Heart right ventricle (tissue), 16 donors: ENCODE measurements at regions not wholly inside any gene's neighbourhood (a gene's known extent, or its start where the extent isn't known, plus 50 kb on each side); places are given as distances from the start of the nearest gene placed in this dataset.

Source experiments
- ATAC-seq, 8 donors: fragments of 200-7000 bp; cut with Tn5 transposase; one replicate each; pipeline ENCODE4 v1.9.1; 2020; ENCODE audit warnings: mild to moderate bottlenecking in 8 of 8, moderate library complexity in 8 of 8, moderate number of reproducible peaks in 1 of 8
- DNase-seq, 2 donors: peaks; one replicate each; pipeline ENCODE4 v3.0.0-alpha.2; 2020
- H3K27ac ChIP-seq, 10 donors: fragments of 200-600 bp; sonication (generic) in 2 of 10; one replicate each; pipeline versions ENCODE4 v1.5.0 to v1.8.0; 2020 to 2022; ENCODE audit warnings: mild to moderate bottlenecking in 3 of 10
- H3K27me3 ChIP-seq, 7 donors: fragments of 200-600 bp; one replicate each; pipeline ENCODE4 v1.8.0; 2021 to 2022; ENCODE audit warnings: mild to moderate bottlenecking in 2 of 7
- H3K36me3 ChIP-seq, 9 donors: fragments of 200-600 bp; sonication (generic) in 1 of 9; one replicate each; pipeline versions ENCODE4 v1.5.0 to v1.8.0; 2020 to 2022; ENCODE audit warnings: mild to moderate bottlenecking in 2 of 9
- H3K4me1 ChIP-seq, 9 donors: fragments of 200-600 bp; sonication (generic) in 1 of 9; one replicate each; pipeline versions ENCODE4 v1.5.0 to v1.8.0; 2020 to 2022; ENCODE audit warnings: mild to moderate bottlenecking in 4 of 9
- H3K4me3 ChIP-seq, 10 donors: fragments of 200-600 bp; sonication (generic) in 2 of 10; one replicate each; pipeline versions ENCODE4 v1.5.0 to v1.8.0; 2020 to 2022; ENCODE audit warnings: mild to moderate bottlenecking in 7 of 10, moderate library complexity in 2 of 10
- H3K9me3 ChIP-seq, 11 donors: fragments of 200-600 bp in 10 of 11; sonication (generic) in 2 of 11; one replicate each; pipeline versions ENCODE4 v1.5.0 to v1.8.0; 2013 to 2022; ENCODE audit warnings: mild to moderate bottlenecking in 2 of 11, control low read depth in 1 of 11, moderate library complexity in 1 of 11
- WGBS, 2 donors: extraction: QIAGEN DNeasy Blood & Tissue Kit; methylation state at CpG; one replicate each; pipeline ENCODE4 v1.1.7; 2013; ENCODE audit warnings: inconsistent platforms in 1 of 2; 5-methylcytosine and 5-hydroxymethylcytosine counted together
- intact Hi-C, 10 donors: fragments of 100-400 bp; cut with DNase I; formaldehyde crosslinking; loops; one replicate each; pipeline versions ENCODE4 v1.11.1 to v1.14.2; 2022
- TF ChIP-seq, protein P1 (sequence below), 9 donors: fragments of 200-600 bp; sonication (generic) in 2 of 9; IDR thresholded peaks; one replicate each; pipeline versions ENCODE4 v1.5.0 to v1.8.0; 2021 to 2022; ENCODE audit warnings: antibody characterized with exemption in 9 of 9, mild to moderate bottlenecking in 5 of 9, moderate library complexity in 1 of 9
- donor health status: Arrhythmogenic right ventricular cardiomyopathy.
- donor health status: ischemic (EF 13 %, LVEDD 7.1; RV severe dilation, severe dysfunction).
- donor health status: healthy with polysubstance abuse.
- donor health status: DM: no; HTN: yes; CAD: no.
- donor health status: DM: no; HTN: no; CAD: no.
- donor health status: ischemic (EF 25% LVEDD 6.9; RV normal size, moderate dysfunction).
- donor health status: ischemic (EF 25% LVEDD 5.7; RV mildly dilated, moderate dysfunction).
- donor health status: healthy.
- donor health status: DM: yes; HTN: yes; CAD: no.
- donor health status: Ischemic cardiomyopathy.
- donor health status: ischemic (EF 35%, LVEDD 5.7; RV mildly dilated, moderate dysfunction).
- donor health status: nonischemic (EF 11% LVEDD 7.7; RV severe dilation, severe dysfunction).
- donor health status: DM: yes; HTN: yes; CAD: no.
- donor health status: PGD.
- donor health status: ischemic (EF 29% LVEDD 5.4; RV normal size, mild dysfunction).
- donor health status: nonischemic (EF 23%, LVEDD 6.1; RV moderate dilation, normal function).

DNA sequence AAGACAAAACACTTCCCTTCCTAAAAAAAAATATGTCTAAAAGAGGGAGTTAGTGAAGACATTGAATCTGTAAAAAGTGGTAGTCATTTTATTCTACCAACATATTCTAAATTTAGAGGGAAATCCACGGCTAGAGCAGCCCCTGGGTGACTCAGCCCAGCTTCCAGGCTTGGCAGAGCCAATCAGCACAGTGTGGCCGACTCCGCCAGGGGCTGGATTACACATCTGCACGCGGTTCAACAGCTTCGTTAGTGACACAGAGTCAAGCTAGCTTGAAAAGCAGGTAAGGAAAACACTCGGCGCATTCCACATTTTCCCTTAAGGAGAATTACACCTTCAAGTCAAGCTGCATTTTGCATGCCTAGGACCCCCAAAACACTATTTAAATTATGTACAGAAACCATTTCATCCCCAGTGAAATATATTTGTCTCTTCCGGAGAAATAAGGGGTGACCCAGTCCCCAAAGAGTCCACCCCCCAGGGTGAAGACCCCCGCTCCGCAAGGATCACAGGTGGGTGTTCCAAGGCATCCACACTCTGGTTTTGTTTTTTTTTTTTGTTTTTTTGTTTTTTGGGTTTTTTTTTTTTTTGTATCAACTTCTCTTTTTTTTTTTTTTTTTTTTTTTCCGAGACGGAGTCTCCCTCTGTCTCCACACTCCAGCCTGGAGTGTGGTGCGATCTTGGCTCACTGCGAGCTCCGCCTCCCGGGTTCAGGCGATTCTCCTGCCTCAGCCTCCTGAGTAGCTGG is 58.4 kb upstream of the ARID1B start:
- intact Hi-C loops: loop anchor here in 1 of 10 donors (10.0 kb wide), 1 partner anchor 56 kb away; the partner anchor contains the start of gene ARID1B

DNA sequence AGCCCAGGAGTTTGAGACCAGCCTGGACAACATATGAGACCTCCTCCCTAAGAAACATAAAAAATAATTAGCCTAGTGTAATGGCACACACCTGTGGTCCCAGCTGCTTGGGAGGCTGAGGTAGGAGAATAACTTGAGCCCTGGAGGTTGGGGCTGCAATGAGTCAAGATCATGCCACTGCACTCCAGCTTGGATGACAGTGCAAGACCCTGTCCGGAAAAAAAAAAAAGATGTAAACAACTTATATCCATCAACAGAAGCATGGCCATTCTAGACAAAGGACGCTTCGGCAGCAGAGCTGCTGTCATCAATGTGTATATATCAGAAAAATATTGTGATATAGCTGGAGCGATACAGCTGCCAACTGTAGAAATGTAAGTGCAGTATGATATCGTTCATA is 59.6 kb upstream of the ARID1B start:
- no peak for DNase-seq
- H3K4me3 ChIP-seq: no peak overlapping the region
- WGBS, 2 donors: 95 to 96% methylated on average over 5 of the region's 5 CpGs
- no peak for ATAC-seq
- H3K9me3 ChIP-seq: no peaks in the 10 kb centered on the region
- peaks cover 11 to 30% (median 26%) of the 10 kb centered on the region in 9 donors for H3K4me1 ChIP-seq
- H3K27ac ChIP-seq: no peak overlapping the region
- intact Hi-C loops: loop anchor here in 1 of 10 donors (10.0 kb wide), 1 partner anchor 57 kb away; the partner anchor contains the start of gene ARID1B
- TF ChIP-seq, protein P1, sequence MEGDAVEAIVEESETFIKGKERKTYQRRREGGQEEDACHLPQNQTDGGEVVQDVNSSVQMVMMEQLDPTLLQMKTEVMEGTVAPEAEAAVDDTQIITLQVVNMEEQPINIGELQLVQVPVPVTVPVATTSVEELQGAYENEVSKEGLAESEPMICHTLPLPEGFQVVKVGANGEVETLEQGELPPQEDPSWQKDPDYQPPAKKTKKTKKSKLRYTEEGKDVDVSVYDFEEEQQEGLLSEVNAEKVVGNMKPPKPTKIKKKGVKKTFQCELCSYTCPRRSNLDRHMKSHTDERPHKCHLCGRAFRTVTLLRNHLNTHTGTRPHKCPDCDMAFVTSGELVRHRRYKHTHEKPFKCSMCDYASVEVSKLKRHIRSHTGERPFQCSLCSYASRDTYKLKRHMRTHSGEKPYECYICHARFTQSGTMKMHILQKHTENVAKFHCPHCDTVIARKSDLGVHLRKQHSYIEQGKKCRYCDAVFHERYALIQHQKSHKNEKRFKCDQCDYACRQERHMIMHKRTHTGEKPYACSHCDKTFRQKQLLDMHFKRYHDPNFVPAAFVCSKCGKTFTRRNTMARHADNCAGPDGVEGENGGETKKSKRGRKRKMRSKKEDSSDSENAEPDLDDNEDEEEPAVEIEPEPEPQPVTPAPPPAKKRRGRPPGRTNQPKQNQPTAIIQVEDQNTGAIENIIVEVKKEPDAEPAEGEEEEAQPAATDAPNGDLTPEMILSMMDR (IDR thresholded peaks at IDR 0.05): no peak
- no peaks in the 10 kb centered on the region for H3K27me3 ChIP-seq
- H3K36me3 ChIP-seq: no peaks in the 10 kb centered on the region

More for the DNA sequence above, 58.4 kb upstream of the ARID1B start:
- H3K9me3 ChIP-seq: no peaks in the 10 kb centered on the region
- H3K4me3 ChIP-seq: no peak overlapping the region
- no peaks in the 10 kb centered on the region for H3K27me3 ChIP-seq
- peaks cover 11 to 30% (median 26%) of the 10 kb centered on the region in 9 donors for H3K4me1 ChIP-seq
- 87 to 88% methylated on average over 18 of the region's 18 CpGs for WGBS, 2 donors
- DNase-seq: peak in 1 of 2 donors; percentile 34
- H3K27ac ChIP-seq: peak overlapping the region in 7 of 10 donors; percentile 84 to 96 (median 89)
- H3K36me3 ChIP-seq: no peaks in the 10 kb centered on the region
- TF ChIP-seq, protein P1 (IDR thresholded peaks at IDR 0.05): no peak
- ATAC-seq: peak in 2 of 8 donors; percentile 46 to 47

DNA sequence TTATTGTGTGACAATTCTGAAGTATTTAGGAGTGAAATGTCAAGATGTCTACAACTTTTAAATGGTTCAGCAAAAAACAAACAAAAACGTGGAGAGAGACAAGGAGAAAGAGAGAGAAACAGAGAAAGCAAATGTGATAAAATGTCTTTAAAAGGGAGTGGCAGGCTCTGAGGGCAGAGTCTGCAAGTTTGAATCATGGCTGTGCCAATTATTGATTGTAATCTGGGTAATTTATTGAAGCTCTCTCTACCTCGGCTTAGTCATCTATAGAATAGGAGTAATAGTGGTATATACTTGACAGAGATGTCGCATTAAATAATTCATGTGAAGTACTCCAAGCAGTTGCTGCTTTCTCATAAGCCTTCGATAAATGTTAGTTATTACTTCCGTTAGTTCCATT is 61.3 kb upstream of the ARID1B start:
- Histone ChIP-seq H3K4me1 (peaks cover 7 to 22% (median 17%) of the 10 kb centered on the region in 9 donors), H3K27ac (no peak overlapping the region), H3K36me3 (no peaks in the 10 kb centered on the region), H3K4me3 (no peak overlapping the region), H3K9me3 (no peaks in the 10 kb centered on the region), H3K27me3 (no peaks in the 10 kb centered on the region)
- ATAC-seq (no peak), DNase-seq (no peak)
- WGBS, 2 donors: 85 to 92% methylated on average over 5 of the region's 5 CpGs
- intact Hi-C loops: loop anchor here in 1 of 10 donors (10.0 kb wide), 1 partner anchor 59 kb away; the partner anchor contains the start of gene ARID1B
- TF ChIP-seq, protein P1 (IDR thresholded peaks at IDR 0.05): no peak

DNA sequence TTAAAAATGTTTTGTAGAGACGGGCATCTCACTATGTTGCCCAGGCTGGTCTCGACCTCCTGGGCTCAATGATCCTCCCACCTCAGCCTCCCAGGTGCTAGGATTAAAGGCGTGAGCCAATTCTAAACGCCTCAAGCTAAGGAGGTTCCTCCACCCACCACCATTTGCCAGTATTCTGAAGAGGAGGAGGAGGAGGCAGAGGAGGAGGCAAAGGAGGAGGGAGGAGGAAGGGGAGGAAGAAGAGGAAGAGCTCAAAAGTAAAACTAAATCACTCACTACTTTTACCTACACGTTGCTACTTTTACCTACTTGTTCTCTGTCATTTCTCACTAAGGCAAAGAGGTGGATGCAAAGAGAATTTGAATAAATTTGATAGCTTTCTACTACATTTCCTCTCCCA is 63.6 kb upstream of the ARID1B start:
- WGBS, 2 donors: 82 to 87% methylated on average over 5 of the region's 5 CpGs
- intact Hi-C loops: loop anchor here in 1 of 10 donors (10.0 kb wide), 1 partner anchor 61 kb away; the partner anchor contains the start of gene ARID1B
- DNase-seq: no peak
- Histone ChIP-seq H3K36me3 (no peaks in the 10 kb centered on the region), H3K27me3 (no peaks in the 10 kb centered on the region), H3K4me3 (no peak overlapping the region), H3K27ac (no peak overlapping the region), H3K9me3 (no peaks in the 10 kb centered on the region), H3K4me1 (peaks cover 0 to under 1% (median 0%) of the 10 kb centered on the region in 9 donors)
- ATAC-seq: no peak
- TF ChIP-seq, protein P1 (IDR thresholded peaks at IDR 0.05): no peak
